ENCODE measurements at regions not wholly inside any gene's neighbourhood (a gene's known extent, or its start where the extent isn't known, plus 50 kb on each side); places are given as distances from the start of the nearest gene placed in this dataset.

GRCh38 chr7:69515495-69516212, 82.6 kb upstream of the AUTS2 start:
- no peaks in the 10 kb centered on the region for H3K9me3 ChIP-seq (ENCODE audit: insufficient read depth, low read depth, low read length)
- H3K9ac ChIP-seq (ENCODE audit: low read depth, low read length, poor library complexity, severe bottlenecking) = no peak overlapping the region
- no peak for TF ChIP-seq EZH2phosphoT487 (IDR thresholded peaks at IDR 0.05; ENCODE audit: borderline replicate concordance)
- no peak for TF ChIP-seq CTCF (conservative IDR thresholded peaks at IDR 0.05; ENCODE audit: low read length)
- no peaks in the 10 kb centered on the region for H3K9me2 ChIP-seq (replicated peaks; ENCODE audit: low read depth, low read length)
- no peaks in the 10 kb centered on the region for H4K20me1 ChIP-seq (ENCODE audit: insufficient read depth, low read length, poor library complexity, severe bottlenecking)
- H3K4me3 ChIP-seq (ENCODE audit: low read length, poor library complexity, severe bottlenecking) = no peak overlapping the region
- no peaks in the 10 kb centered on the region for H3K79me2 ChIP-seq (ENCODE audit: insufficient read depth, low read length)
- H3K27me3 ChIP-seq (ENCODE audit: insufficient read depth, low read length, poor library complexity, severe bottlenecking) = no peaks in the 10 kb centered on the region
- H3K36me3 ChIP-seq (ENCODE audit: insufficient read depth, low read length) = no peaks in the 10 kb centered on the region
- no peak overlapping the region for H2AFZ ChIP-seq (ENCODE audit: low read length)
- H3K4me2 ChIP-seq (ENCODE audit: low read depth, low read length, poor library complexity, severe bottlenecking) = no peak overlapping the region
- no peaks in the 10 kb centered on the region for H3F3A ChIP-seq (ENCODE audit: low read depth)
- H3K4me1 ChIP-seq (ENCODE audit: insufficient read depth, low read length, poor library complexity, severe bottlenecking) = peaks cover 12% of the 10 kb centered on the region

DNA sequence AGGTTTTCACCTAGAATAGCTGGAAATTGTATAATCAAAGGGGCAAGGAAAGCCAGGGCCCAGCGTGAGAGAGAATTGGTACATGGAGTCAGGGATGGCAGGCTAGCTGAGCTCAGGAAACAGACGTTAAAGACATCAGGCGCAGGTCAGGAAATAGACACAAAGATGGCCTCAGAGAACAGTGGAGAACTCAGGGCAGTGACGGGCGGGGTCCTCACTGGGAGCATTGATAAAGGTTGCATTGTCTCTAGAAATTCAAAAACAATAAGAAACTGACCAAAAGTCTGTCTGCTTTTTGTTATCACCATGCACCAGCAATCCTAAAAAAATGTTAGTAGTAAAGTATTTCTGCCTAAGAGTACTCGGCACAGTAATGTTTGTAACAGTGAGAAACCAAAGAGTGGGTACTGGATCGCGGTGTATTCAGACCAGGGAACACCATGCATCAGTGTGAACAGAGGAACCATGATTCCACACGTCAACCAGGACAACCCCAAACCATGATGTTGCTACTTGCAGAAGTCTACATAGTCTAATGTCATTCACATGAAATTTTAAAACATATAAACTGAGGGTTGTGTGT, 81.9 kb upstream of the AUTS2 start:
- no peaks in the 10 kb centered on the region for H3K36me3 ChIP-seq (ENCODE audit: insufficient read depth, low read length)
- TF ChIP-seq EZH2phosphoT487 (IDR thresholded peaks at IDR 0.05; ENCODE audit: borderline replicate concordance) = no peak
- TF ChIP-seq CTCF (conservative IDR thresholded peaks at IDR 0.05; ENCODE audit: low read length) = no peak
- no peak overlapping the region for H3K4me2 ChIP-seq (ENCODE audit: low read depth, low read length, poor library complexity, severe bottlenecking)

DNA sequence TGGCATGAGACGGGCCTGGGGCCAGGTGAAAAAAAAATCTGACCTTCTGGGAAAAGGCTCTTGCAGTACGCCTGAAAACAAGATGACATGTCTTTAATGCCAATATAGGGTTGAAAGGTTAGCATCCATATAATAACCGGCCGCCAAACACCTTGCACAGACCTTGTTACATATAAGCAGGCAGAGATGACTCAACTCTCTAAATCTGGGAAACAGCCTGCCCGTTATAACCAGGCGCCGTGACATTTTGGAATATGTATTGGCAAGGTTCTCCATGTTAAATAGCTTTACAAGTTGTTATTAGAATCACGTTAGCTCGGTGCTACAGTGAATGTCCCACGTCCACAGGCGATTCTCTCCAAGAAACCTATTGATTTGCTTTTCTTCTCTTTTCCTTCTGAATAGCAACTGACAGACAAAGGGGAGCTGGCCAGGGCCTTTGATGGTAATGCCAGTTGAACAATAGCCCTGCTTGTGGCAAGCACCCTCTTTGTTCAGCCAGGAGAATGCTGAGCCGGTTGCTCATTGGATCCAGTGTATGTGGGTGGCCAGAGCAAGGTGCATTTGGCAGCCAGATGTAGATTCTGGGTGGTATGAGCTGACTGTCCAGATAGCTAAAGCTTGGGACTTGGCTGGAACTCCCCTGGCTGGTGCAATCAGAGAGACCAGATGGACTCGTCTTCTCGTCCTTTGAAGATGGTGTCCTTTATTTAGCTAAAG, 80.1 kb upstream of the AUTS2 start:
- no peak overlapping the region for H3K9ac ChIP-seq (ENCODE audit: low read depth, low read length, poor library complexity, severe bottlenecking)
- H3K79me2 ChIP-seq (ENCODE audit: insufficient read depth, low read length) = no peaks in the 10 kb centered on the region
- no peak overlapping the region for H3K4me2 ChIP-seq (ENCODE audit: low read depth, low read length, poor library complexity, severe bottlenecking)
- no peaks in the 10 kb centered on the region for H3K36me3 ChIP-seq (ENCODE audit: insufficient read depth, low read length)
- no peaks in the 10 kb centered on the region for H3F3A ChIP-seq (ENCODE audit: low read depth)
- TF ChIP-seq EZH2phosphoT487 (IDR thresholded peaks at IDR 0.05; ENCODE audit: borderline replicate concordance) (no peak), CTCF (conservative IDR thresholded peaks at IDR 0.05; ENCODE audit: low read length) (no peak)
- no peaks in the 10 kb centered on the region for H4K20me1 ChIP-seq (ENCODE audit: insufficient read depth, low read length, poor library complexity, severe bottlenecking)
- H3K27me3 ChIP-seq (ENCODE audit: insufficient read depth, low read length, poor library complexity, severe bottlenecking) = no peaks in the 10 kb centered on the region
- no peaks in the 10 kb centered on the region for H3K9me2 ChIP-seq (replicated peaks; ENCODE audit: low read depth, low read length)
- peaks cover 12% of the 10 kb centered on the region for H3K4me1 ChIP-seq (ENCODE audit: insufficient read depth, low read length, poor library complexity, severe bottlenecking)
- no peak overlapping the region for H3K4me3 ChIP-seq (ENCODE audit: low read length, poor library complexity, severe bottlenecking)
- no peak overlapping the region for H2AFZ ChIP-seq (ENCODE audit: low read length)
- no peaks in the 10 kb centered on the region for H3K9me3 ChIP-seq (ENCODE audit: insufficient read depth, low read depth, low read length)

More for the DNA sequence above, 81.9 kb upstream of the AUTS2 start:
- H3K4me3 ChIP-seq (ENCODE audit: low read length, poor library complexity, severe bottlenecking) = no peak overlapping the region
- H3K9me2 ChIP-seq (replicated peaks; ENCODE audit: low read depth, low read length) = no peaks in the 10 kb centered on the region
- H3F3A ChIP-seq (ENCODE audit: low read depth) = no peaks in the 10 kb centered on the region
- peaks cover 12% of the 10 kb centered on the region for H3K4me1 ChIP-seq (ENCODE audit: insufficient read depth, low read length, poor library complexity, severe bottlenecking)
- H3K79me2 ChIP-seq (ENCODE audit: insufficient read depth, low read length) = no peaks in the 10 kb centered on the region
- H3K27me3 ChIP-seq (ENCODE audit: insufficient read depth, low read length, poor library complexity, severe bottlenecking) = no peaks in the 10 kb centered on the region
- no peaks in the 10 kb centered on the region for H4K20me1 ChIP-seq (ENCODE audit: insufficient read depth, low read length, poor library complexity, severe bottlenecking)
- H2AFZ ChIP-seq (ENCODE audit: low read length) = no peak overlapping the region
- H3K9me3 ChIP-seq (ENCODE audit: insufficient read depth, low read depth, low read length) = no peaks in the 10 kb centered on the region
- no peak overlapping the region for H3K9ac ChIP-seq (ENCODE audit: low read depth, low read length, poor library complexity, severe bottlenecking)
